Esophagus muscularis mucosa (tissue), 3 donors: ENCODE measurements at regions not wholly inside any gene's neighbourhood (a gene's known extent, or its start where the extent isn't known, plus 50 kb on each side); places are given as distances from the start of the nearest gene placed in this dataset.

Source experiments
- CTCF ChIP-seq, 3 experiments: fragments of 200-600 bp in 2 of 3; fragments of 450-650 bp in 1 of 3; sonication (generic) in 2 of 3; IDR thresholded peaks; one replicate each; pipeline ENCODE4 v1.5.1; 2017 to 2019; ENCODE audit warnings: antibody characterized with exemption in 3 of 3, mild to moderate bottlenecking in 2 of 3, moderate library complexity in 1 of 3
- POLR2A ChIP-seq: fragments of 450-650 bp; IDR thresholded peaks from one replicate; pipeline ENCODE4 v1.6.1; 2017; ENCODE audit warnings: antibody characterized with exemption, moderate library complexity, mild to moderate bottlenecking, low read depth
- POLR2AphosphoS5 ChIP-seq, 2 donors: sonication (generic); formaldehyde crosslinking; IDR thresholded peaks; one replicate each; pipeline ENCODE4 v1.6.1; 2017; ENCODE audit warnings: antibody characterized with exemption in 2 of 2

- TF ChIP-seq CTCF (IDR thresholded peaks at IDR 0.05) (no peak), POLR2A (no peak), POLR2AphosphoS5 (IDR thresholded peaks at IDR 0.05) (no peak)
These were observed 86.5 kb upstream of the SLC22A11 start for GRCh38 chr11:64469288-64469687.
